PC-9 (cell line): ENCODE measurements at regions not wholly inside any gene's neighbourhood (a gene's known extent, or its start where the extent isn't known, plus 50 kb on each side); places are given as distances from the start of the nearest gene placed in this dataset.

Source experiments
- EZH2 ChIP-seq: fragments of 200-600 bp; sonication (generic); IDR thresholded peaks from 2 replicates; pipeline ENCODE4 v1.8.0; 2017; ENCODE audit warnings: antibody characterized with exemption, low read depth
- TF ChIP-seq, protein P1 (sequence below): fragments of 200-600 bp; sonication (generic); conservative IDR thresholded peaks from 2 replicates; pipeline ENCODE4 v1.6.1; 2017; ENCODE audit warnings: mixed run types, antibody characterized with exemption, mild to moderate bottlenecking, moderate library complexity

DNA sequence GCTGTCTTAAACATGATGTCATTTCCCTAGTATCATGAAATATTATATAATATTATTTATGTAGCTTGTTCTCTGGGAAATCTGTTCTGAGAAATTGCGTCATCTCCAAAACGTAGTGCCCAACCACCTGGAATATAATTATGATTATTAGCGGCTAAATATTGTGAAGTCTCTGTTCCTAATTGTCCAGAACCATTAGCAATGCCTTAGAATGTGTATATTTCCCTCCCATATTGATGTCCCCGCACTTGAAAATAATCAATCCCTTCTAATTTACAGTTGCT, 54.4 kb downstream of the OTOR start:
- TF ChIP-seq, protein P1, sequence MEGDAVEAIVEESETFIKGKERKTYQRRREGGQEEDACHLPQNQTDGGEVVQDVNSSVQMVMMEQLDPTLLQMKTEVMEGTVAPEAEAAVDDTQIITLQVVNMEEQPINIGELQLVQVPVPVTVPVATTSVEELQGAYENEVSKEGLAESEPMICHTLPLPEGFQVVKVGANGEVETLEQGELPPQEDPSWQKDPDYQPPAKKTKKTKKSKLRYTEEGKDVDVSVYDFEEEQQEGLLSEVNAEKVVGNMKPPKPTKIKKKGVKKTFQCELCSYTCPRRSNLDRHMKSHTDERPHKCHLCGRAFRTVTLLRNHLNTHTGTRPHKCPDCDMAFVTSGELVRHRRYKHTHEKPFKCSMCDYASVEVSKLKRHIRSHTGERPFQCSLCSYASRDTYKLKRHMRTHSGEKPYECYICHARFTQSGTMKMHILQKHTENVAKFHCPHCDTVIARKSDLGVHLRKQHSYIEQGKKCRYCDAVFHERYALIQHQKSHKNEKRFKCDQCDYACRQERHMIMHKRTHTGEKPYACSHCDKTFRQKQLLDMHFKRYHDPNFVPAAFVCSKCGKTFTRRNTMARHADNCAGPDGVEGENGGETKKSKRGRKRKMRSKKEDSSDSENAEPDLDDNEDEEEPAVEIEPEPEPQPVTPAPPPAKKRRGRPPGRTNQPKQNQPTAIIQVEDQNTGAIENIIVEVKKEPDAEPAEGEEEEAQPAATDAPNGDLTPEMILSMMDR, result no peak
- no peak for TF ChIP-seq EZH2
